ENCODE measurements at regions not wholly inside any gene's neighbourhood (a gene's known extent, or its start where the extent isn't known, plus 50 kb on each side); places are given as distances from the start of the nearest gene placed in this dataset.

- Histone ChIP-seq H3K36me3 (no peaks in the 10 kb centered on the region), H3K27ac (peak overlapping the region in 3 of 4 donors; percentile 43 to 58 (median 54)), H3K9me3 (no peaks in the 10 kb centered on the region), H3K4me1 (peaks cover 0 to 14% (median 5%) of the 10 kb centered on the region in 3 donors), H3K27me3 (no peaks in the 10 kb centered on the region), H3K4me3 (no peak overlapping the region)
- peak; percentile 87 for ATAC-seq
- no peak for TF ChIP-seq POLR2A (IDR thresholded peaks at IDR 0.05)
- peak; percentile 56 for TF ChIP-seq POLR2AphosphoS5 (IDR thresholded peaks at IDR 0.05)
- TF ChIP-seq EP300 (IDR thresholded peaks at IDR 0.05): no peak
- TF ChIP-seq, protein P1, sequence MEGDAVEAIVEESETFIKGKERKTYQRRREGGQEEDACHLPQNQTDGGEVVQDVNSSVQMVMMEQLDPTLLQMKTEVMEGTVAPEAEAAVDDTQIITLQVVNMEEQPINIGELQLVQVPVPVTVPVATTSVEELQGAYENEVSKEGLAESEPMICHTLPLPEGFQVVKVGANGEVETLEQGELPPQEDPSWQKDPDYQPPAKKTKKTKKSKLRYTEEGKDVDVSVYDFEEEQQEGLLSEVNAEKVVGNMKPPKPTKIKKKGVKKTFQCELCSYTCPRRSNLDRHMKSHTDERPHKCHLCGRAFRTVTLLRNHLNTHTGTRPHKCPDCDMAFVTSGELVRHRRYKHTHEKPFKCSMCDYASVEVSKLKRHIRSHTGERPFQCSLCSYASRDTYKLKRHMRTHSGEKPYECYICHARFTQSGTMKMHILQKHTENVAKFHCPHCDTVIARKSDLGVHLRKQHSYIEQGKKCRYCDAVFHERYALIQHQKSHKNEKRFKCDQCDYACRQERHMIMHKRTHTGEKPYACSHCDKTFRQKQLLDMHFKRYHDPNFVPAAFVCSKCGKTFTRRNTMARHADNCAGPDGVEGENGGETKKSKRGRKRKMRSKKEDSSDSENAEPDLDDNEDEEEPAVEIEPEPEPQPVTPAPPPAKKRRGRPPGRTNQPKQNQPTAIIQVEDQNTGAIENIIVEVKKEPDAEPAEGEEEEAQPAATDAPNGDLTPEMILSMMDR (IDR thresholded peaks at IDR 0.05): no peak
- 47 to 55% methylated on average over 1 of the region's 1 CpG for WGBS, 2 donors (ENCODE audit: low coverage in 1 of 2)
These were observed 75.9 kb upstream of the PRR16 start for GRCh38 chr5:120388016-120388781.

DNA sequence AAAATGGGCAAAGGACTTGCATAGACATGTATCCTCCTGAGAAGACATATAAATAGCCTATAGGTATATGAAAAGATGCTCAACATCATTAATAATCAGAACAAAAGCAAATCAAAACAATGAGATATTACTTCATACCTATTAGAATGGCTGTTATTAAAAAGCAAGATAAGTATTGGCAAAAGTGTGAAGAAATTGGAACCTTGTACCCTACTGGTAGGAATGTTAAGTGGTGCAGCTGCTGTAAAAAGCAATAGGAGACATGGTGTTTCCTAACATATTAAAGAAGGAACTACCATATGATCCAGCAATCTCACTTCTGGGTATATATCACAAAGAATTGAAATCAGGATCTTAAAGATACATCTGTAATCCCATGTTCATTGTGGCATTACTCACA is 69.8 kb upstream of the PRR16 start:
- no peak for TF ChIP-seq POLR2A (IDR thresholded peaks at IDR 0.05)
- TF ChIP-seq EP300 (IDR thresholded peaks at IDR 0.05): no peak
- TF ChIP-seq POLR2AphosphoS5 (IDR thresholded peaks at IDR 0.05): no peak
- TF ChIP-seq, protein P1 (IDR thresholded peaks at IDR 0.05): no peak
- no peaks in the 10 kb centered on the region for H3K4me1 ChIP-seq
- no peaks in the 10 kb centered on the region for H3K9me3 ChIP-seq
- no peaks in the 10 kb centered on the region for H3K27me3 ChIP-seq
- H3K4me3 ChIP-seq: no peak overlapping the region
- H3K36me3 ChIP-seq: no peaks in the 10 kb centered on the region
- no peak for ATAC-seq
- H3K27ac ChIP-seq: no peak overlapping the region

DNA sequence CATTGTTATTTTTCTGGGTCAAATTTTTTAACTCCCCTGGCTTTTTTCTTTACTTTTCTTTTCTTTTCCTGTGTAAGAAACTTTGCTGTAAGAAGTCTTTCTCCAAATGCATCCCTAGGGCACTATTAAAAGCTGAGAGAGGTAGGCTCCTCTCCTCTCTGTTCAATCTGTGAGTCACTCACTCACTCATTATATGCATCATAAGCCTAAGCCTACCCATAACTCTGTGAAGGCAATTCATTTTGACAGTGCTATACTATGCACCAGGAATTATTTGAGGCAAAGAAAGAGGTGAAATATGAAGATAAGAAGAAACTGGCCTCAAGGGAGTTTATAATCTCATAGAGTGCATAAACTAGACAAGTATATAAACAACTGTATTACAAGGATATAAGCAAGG is 67.9 kb upstream of the PRR16 start:
- Histone ChIP-seq H3K27ac (no peak overlapping the region), H3K4me1 (no peaks in the 10 kb centered on the region), H3K36me3 (no peaks in the 10 kb centered on the region), H3K9me3 (no peaks in the 10 kb centered on the region), H3K27me3 (no peaks in the 10 kb centered on the region), H3K4me3 (no peak overlapping the region)
- TF ChIP-seq EP300 (IDR thresholded peaks at IDR 0.05): no peak
- TF ChIP-seq POLR2AphosphoS5 (IDR thresholded peaks at IDR 0.05): no peak
- TF ChIP-seq POLR2A (IDR thresholded peaks at IDR 0.05): no peak
- TF ChIP-seq, protein P1 (IDR thresholded peaks at IDR 0.05): no peak
- no peak for ATAC-seq

DNA sequence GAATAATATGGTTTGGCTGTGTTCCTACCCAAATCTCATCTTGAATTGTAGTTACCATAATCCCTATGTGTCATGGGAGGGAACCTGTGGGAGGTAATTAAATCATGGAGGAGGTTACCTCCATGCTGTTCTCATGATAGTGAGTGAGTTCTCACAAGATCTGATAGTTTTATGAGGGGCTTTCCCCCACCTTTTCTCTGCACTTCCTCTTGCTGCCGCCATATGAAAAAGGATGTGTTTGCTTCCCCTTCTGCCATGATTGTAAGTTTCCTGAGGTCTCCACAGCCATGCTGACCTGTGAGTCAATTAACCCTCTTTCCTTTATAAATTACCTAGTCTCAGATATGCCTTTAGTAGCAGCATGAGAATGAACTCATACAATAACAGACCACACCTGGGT is 63.7 kb upstream of the PRR16 start:
- no peaks in the 10 kb centered on the region for H3K36me3 ChIP-seq
- 75 to 93% methylated on average over 1 of the region's 1 CpG for WGBS, 2 donors (ENCODE audit: low coverage in 1 of 2)
- H3K27me3 ChIP-seq: no peaks in the 10 kb centered on the region
- peaks cover 0 to 2% (median 0%) of the 10 kb centered on the region in 3 donors for H3K4me1 ChIP-seq
- no peak overlapping the region for H3K27ac ChIP-seq
- ATAC-seq: no peak
- no peak overlapping the region for H3K4me3 ChIP-seq
- H3K9me3 ChIP-seq: no peaks in the 10 kb centered on the region
- TF ChIP-seq POLR2A (IDR thresholded peaks at IDR 0.05): no peak
- no peak for TF ChIP-seq EP300 (IDR thresholded peaks at IDR 0.05)
- no peak for TF ChIP-seq POLR2AphosphoS5 (IDR thresholded peaks at IDR 0.05)
- TF ChIP-seq, protein P1 (IDR thresholded peaks at IDR 0.05): no peak

DNA sequence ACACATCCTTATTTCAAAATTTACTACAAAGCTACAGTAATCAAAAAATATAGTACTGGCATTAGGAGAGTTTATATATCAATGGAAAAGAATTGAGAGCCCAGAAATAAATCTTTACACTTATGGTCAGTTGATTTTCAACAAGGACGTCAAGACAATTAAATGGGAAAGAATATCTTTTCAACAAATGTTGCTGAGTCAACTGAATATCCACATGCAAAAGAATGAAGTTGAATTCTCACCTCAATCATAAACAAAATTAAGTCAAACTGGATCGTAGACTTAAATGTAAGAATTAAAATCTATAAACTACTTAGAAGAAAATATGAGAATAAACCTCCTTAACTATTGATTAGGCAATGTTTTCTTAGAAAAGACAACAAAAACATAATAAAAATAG is 61.5 kb upstream of the PRR16 start:
- no peak overlapping the region for H3K27ac ChIP-seq
- peaks cover 0 to 12% (median 0%) of the 10 kb centered on the region in 3 donors for H3K4me1 ChIP-seq
- no peak for TF ChIP-seq POLR2A (IDR thresholded peaks at IDR 0.05)
- TF ChIP-seq, protein P1 (IDR thresholded peaks at IDR 0.05): no peak
- no peak for TF ChIP-seq EP300 (IDR thresholded peaks at IDR 0.05)
- no peak for TF ChIP-seq POLR2AphosphoS5 (IDR thresholded peaks at IDR 0.05)
- no peaks in the 10 kb centered on the region for H3K36me3 ChIP-seq
- ATAC-seq: no peak
- no peaks in the 10 kb centered on the region for H3K27me3 ChIP-seq
- no peak overlapping the region for H3K4me3 ChIP-seq
- H3K9me3 ChIP-seq: no peaks in the 10 kb centered on the region
- 64 to 83% methylated on average over 2 of the region's 2 CpGs for WGBS, 2 donors (ENCODE audit: low coverage in 1 of 2)
